GM19324 (cell line): ENCODE measurements at regions not wholly inside any gene's neighbourhood (a gene's known extent, or its start where the extent isn't known, plus 50 kb on each side); places are given as distances from the start of the nearest gene placed in this dataset.
"Not testable (repeated sequence)": the region's sequence is repeated elsewhere in the genome, so short reads cannot be mapped to it uniquely, and the experiment has no call there.

Experiments
- ATAC-seq: cut with Tn5 transposase; IDR thresholded peaks from one replicate; pipeline ENCODE4 v1.9.1; 2021; ENCODE audit warnings: mild to moderate bottlenecking, moderate library complexity; ENCODE audit not compliant: unreplicated experiment, low FRiP score

DNA sequence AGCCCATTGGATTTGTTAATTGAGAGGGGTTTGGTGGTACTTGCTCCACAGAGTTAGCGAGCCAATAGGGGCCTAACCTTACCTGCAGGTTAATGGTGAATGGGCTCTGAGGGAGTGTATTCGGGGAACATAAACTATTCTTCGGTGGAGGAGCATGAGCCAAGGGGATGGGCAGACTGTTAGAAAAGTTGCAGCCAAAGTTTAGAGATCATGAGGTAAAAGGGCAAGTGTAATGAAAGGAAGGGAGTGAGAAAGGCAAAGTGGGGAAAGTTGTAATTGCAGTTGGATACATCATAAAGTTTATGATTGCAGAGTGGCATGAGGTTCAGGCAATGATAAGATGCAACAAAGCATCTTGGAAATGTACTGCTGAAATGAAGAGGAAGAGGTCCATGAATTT, 142.1 kb upstream of the TBX18 start:
- ATAC-seq = no peak

DNA sequence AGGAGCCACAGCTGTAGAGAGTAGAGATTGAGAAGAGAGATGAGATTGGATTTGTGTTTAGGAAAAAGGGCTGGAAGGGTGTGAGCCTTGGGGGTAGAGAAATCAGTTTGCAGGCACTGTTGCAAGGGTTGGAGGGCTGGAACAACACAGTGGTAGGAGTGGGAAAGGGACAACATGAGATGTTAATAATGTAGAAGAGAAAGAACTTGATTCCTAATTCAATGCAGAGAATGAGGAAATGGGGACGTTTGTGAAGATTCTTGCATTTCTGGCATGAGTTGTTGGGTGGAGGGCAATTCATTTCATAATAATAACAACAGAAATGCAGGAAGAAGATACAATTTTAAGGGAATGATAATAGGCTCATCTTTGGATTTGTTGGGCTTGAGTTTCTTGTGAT, 141.4 kb upstream of the TBX18 start:
- ATAC-seq = no peak

DNA sequence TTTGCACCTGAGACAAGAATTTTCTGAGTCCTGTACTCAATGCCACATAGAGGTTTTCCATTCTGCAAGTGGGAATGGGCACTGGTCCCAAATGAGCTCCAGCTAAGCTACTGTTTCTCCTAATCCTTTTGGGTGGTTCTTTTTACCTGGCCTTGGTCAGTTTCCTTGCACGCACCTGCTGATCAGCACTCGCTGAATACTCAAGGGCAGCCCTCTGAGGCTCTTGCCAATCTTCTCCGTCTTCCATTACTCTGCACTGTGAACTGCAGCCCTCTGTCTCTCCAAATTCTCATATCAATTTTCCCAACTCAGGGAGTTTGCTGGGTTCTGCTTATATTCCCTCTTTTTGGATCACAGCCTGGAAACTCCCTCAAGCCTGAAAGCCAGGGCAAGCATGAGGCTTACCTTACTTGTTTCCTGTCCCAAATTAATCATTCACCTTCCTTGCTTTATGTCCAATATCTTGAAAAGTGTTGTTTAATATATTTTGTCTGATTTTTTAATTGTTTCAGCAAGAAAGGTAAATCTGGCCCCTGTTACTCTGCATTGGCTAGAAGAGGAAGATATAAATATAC, 138.0 kb upstream of the TBX18 start:
- no peak for ATAC-seq

DNA sequence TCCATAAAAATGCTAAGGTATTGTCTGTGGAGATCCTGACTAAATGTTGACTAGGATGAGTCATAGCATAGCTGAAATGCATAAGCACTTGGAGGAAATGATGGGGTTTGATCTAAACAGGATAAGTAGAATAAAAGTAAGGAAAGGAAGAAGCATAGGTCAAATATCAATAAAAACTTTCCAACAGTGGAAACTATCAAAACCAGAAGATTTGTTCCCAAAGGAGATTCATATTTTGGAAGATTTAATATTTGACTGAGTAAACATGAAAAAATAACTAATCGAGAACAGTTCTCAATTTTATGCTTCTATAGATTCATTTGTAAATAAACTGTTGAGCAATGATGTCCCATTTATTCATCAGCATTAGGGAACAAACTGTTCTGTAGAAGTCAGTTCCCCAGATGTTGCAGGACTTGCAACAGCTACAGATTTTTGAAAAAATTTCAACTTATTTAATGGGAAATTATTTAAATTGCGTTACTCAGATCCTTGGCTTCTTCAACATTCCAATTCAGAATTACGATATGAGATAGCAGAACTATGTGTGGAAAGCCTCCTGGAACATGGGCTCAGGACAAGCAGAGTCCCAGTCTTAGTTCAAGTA, 133.7 kb upstream of the TBX18 start:
- ATAC-seq = no peak

DNA sequence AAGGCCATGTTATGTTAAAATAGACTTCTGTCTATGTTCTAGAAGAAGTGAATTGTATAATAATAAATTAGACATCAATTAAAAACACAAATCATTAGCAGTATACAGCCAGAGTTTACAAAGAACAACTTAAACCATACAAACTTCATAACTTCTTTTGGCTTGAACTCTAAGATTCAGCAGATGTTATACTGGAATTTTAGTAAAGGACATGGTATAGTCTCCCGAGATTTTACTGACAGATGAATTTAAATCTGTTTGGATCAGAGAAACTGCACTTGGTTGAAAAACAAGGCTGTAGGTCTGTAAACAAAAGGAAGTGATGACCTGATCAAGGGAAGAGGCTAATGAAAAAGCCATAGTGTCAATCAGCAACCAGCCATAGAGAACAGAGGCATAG, 132.6 kb upstream of the TBX18 start:
- no peak for ATAC-seq

DNA sequence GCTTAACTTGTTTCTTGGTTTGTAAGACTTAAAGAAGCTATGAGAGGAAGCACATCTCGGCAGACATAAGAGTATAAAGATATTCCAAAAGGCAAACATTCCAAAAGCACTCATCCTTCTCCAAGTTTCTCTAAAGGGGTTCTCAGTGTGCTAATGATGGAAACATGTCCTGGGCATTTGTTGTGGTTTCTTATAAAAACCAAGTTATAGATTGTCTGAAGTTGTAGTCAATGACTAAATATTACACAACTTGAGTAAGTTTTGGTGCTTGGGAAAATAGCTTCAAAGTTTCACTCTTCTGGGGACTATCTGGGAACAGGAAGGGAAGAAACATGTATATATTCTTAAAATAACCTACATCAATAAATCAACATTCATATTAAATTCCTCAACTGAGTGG, 128.3 kb upstream of the TBX18 start:
- no peak for ATAC-seq

DNA sequence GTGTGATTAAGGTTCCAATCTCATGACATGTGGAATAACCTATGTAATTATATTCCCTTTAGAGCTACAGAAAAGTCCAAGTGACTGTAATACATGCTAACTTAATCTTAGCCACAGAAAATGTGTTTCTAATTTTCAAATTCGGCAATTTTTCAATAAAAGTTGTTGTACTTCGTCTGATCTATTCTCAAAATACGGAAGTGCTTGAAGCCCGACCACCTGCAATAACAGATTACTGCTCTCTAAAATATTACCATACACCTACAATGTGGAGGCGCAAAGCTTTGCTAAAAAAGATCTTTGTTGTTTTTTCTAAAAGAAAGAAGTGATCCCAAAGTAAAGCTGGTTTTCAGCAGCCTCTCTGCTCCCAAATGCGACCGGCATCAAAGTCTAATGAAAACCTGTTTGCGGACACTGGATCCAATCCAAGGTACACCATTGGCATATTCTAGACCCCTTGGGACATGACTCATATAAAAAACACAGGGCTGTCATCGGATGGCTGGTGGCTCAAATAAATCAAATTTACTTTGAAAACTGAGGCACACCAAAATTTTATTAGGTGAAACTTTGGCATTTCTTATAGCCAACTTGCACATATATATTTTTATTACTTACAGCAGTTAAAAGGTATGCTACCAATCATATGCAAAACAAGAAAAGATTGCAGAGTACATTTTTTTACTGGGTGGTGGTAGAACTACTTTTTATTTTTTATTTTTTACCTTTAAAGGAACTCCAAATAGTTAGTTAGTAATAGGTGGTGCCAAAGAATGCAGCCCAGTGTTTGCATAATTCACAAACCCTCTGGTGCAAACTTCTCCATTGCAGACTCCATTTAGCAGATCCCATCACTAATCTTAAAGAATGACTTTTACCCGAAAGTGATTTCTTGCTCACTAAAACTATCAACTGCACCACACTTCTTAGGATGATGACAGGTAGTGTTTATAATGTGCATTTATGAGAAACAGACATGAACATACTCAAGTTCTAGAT, 118.7 kb upstream of the TBX18 start:
- ATAC-seq = no peak

DNA sequence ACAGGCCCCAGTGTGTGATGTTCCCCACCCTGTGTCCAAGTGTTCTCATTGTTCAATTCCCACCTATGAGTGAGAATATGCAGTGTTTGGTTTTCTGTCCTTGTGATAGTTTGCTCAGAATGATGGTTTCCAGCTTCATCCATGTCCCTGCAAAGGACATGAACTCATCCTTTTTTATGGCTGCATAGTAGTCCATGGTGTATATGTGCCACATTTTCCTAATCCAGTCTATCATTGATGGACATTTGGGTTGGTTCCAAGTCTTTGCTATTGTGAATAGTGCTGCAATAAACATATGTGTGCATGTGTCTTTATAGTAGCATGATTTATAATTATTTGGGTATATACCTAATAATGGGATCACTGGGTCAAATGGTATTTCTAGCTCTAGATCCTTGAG, 115.0 kb upstream of the TBX18 start:
- ATAC-seq = not testable (repeated sequence)

DNA sequence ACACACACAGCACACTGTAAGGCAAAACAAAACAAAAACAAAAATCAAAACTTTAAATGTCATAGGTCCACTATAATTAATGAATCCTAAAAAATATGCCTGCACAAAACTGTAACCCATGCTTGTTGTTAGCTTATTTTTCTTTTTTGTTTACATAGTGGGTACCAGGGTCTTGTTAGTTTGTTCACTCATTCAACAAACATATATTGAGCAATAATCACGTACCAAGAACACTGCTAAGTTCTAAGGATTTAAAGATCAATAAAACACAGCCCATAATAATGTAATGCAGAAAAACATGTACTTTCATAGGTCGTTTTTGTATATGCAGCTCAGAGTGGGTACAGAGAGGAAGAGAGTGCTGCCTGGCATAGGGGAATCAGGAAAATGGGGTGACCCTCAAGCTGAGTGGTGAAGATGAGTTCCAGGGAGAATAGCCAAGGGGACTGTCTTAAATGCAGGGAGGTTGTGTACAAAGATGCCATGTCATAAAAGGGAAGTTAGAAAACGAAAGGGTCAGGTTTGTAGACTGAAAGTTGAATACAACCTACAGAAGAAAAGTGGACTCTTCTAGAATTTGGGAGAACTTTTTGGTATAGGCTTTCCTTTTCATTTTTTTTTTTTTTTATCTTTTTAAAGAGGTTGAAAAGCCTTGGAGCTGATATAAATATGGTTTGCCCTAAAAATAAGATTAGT, 113.3 kb upstream of the TBX18 start:
- no peak for ATAC-seq

DNA sequence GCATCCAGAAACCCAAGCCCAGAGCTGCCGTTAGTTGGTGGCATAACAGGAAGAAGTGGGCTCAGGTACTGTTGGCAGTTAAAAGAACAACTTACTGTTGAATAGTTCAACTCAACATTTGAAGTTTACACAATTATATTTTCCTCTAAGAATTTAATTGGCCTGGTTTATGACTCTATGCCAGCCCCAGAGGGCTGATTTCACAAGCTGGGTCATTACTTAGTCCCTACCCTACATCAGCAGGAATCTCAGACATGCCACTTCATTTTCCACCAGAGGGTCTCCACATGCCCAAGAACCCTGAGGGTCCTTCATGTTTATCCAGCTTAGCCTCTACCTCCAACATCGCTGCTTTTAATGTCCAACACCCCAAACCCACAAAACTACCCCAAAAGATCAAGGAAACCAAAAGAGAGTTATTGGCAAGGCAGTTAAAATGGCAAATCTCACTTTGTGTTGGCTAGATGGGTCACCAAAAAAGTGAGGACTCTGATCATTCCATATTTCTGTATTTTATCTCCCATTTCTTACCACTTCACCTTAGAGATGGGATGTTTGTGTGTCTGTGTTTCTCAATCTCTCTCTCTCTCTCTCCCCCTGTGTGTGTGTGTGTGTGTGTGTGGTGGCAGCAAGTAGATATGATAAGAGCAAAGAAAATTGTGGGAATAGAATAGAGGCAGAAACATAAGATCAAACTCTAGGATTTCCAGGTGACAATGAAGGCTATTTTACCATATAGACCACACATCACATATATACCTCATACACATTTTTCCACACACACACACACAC, 112.5 kb upstream of the TBX18 start:
- no peak for ATAC-seq

DNA sequence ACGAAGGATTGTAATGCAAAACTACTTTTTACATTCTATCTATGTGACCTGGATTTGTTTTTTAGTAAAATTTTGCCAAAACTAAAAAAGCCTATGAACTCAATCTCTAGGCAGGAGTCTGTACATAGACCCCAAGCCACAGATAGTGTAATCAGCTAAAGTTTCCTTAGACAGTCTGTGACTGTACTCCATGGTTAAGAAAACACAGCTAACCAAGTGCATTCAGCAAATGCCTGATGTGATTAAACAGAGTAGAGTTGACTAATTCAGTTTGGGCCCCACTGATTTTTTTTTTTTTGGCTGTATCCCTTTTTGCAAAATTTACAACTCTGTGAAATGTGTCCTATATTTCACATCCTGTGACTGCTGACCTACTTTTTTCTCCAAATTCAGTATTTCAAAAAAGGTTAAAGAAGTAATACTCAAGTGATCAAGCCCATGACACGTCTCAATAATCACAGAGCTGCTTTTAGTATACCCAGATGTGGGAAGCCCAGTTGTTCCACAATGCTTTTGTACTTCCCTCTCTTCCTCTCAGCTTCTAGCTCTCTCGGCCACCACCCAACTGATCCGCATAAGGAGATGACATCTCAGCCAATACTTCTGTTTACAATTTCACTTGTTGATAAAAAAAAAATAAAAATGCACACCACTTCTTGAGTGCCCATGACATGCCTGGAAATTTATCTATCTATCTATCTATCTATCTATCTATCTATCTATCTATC, 108.8 kb upstream of the TBX18 start:
- no peak for ATAC-seq

DNA sequence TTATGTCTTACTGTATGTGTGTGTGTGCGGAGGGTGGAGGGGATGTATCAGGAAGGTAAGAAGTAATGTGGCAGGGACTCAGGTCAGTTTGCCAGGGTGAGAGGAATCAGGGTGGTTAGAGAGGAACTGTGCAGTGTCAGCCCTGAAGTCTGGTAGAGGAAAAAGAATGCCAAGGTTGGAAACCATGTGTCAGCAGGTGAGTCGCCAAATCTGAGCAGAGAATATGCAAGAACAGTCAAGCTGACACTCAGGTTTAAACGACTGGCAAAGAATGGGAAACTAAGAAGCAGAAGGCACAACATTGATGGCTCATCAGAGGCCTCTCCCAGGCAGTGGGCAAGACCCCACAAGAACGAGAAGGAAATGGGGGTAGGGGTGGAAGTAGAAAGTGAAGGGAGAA, 107.5 kb upstream of the TBX18 start:
- ATAC-seq = no peak

DNA sequence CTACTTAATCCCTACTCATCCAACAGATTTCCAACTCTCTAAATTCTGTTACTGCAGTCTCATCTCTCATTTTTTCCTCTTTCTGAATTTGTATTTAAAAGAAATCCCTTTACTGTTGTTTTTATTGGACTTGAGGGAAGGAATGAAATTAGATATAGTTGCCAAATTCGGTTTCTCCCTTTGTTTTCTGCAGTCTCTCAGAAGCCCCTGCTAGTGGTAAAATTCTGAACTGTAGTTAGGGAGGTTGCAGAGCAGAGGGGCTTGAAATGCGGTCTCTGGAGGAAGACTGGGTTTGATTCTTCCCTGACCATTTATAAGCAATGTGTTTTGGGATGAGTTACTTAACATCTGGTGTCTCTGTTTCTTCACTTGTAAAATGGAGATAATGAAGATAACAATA, 106.3 kb upstream of the TBX18 start:
- no peak for ATAC-seq

DNA sequence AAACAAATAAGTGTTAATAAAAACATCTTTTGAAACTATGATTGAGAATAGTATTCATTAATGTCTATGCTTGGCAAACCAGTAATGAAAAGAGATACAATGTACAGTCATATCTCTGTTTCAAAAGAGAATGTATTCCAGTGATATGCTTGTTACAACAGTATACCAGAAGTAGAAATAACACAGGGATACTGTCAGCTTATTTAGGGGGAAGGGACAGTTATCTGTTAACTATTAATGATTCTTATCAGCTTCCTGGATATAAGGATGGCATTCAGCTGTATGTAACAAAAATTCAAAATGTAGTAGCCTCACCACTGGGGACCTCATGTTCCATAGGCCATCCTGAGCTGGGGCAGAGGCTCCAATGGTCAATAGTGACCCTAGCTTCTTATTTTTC, 103.8 kb upstream of the TBX18 start:
- ATAC-seq = no peak

DNA sequence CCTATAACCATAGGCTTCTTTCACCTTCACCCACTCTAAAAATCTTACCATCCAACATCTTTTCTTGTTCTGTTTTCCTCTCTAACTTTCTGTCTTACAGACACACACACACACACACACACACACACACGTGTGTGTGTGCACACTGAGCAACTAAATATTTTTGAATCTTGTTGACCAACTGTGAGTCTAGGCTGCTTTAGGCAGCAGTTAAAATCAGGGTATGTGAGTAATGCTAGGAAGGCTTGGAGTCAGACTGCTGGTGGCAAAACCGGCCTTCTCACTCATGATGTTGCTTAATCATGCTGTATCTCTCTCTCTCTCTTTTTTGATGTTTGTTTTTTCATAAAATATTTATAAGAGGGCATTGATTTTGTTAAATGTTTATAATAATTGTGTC, 103.1 kb upstream of the TBX18 start:
- no peak for ATAC-seq

DNA sequence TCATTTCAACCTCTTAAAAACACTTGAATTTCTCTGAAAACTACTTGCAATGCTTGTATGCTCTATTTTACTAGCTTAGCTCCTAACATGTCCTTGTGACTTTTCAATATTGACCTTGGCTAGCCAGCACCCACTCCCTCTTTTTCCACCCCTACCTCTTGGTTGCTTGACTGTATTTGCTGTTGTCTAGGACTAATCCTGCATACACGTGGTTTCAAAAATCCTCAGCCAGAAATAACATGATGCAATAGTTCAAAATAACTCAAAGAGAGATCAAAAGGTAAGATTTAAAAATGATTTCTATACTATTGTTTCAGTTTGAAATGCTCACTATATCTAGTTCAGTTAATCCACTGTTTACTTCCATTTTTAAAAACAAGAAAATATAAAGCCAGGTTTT, 102.3 kb upstream of the TBX18 start:
- ATAC-seq = no peak

DNA sequence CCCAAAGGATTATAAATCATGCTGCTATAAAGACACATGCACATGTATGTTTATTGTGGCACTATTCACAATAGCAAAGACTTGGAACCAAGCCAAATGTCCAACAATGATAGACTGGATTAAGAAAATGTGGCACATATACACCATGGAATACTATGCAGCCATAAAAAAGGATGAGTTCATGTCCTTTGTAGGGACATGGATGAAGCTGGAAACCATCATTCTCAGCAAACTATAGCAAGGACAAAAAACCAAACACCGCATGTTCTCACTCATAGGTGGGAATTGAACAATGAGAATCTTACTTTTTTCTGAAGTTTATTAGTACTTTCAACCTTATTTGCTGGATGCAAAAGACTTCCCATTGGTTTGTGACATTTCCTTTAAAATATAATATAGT, 101.0 kb upstream of the TBX18 start:
- ATAC-seq = not testable (repeated sequence)

DNA sequence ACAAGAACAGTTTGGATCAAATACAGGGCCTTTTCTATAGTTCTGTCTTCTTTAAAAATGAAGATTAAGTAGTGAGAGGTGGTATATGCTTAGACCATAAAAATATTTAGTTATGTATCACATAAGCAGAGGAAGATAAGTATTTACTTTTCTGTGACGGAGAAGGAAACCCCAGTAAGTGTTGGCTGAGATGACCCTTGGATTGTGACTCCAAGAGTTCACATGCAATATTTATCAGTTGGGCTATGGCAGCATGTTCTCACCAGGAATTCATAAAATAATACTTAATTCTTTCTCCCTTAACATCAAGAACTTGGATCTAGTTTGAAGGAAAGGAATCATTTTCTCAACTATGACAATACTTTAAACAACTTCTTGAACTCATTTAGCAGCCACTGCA, 98.4 kb upstream of the TBX18 start:
- ATAC-seq = no peak

DNA sequence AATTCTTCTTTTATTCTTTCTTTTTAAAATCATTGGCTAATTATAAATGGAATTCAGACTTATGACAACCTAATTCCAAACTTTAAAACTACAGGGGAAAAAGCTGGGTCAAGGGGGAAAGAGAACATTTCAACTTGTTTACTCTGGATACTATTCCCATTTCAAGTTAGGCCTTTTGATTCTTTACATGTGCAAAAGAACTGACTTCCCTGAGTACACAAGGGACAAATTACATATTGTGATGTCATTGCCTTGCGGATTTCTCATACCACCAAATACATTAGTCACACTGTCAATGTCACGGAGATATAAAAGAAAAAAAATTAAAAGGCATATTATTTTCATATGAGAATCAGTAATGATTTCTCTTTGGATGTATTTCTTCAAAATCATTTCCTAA, 96.5 kb upstream of the TBX18 start:
- ATAC-seq = no peak

DNA sequence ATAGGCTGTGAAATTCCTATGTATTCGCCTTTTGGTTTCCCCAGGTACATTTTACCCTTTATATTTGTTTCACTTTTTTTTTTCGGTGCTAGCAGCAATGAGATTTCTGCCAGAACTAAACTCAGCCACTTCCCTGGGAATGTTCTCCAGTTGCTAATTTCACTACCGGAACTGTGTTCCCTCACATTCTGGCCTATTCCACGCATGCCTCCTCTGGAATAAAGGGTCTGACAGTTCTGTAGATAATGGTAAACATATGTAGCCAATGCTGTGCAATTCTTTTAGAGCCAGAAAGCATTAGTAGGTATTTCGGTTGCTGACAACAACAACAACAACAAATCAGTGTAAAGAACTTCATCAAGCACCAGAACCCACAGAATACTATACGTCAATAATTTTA, 96.1 kb upstream of the TBX18 start:
- ATAC-seq = no peak
